Astrocyte of the cerebellum (primary cell): ENCODE measurements at regions not wholly inside any gene's neighbourhood (a gene's known extent, or its start where the extent isn't known, plus 50 kb on each side); places are given as distances from the start of the nearest gene placed in this dataset.

Experiments
- DNase-seq: peaks from one replicate; pipeline ENCODE4 v3.0.0-alpha.2; 2011; ENCODE audit warnings: low read depth
- H3K4me3 ChIP-seq: 2 replicates; pipeline ENCODE4 v1.5.1; 2011; ENCODE audit warnings: mild to moderate bottlenecking, low read depth, low read length, moderate library complexity
- CTCF ChIP-seq: IDR thresholded peaks from 2 replicates; pipeline ENCODE4 v1.5.1; 2012; ENCODE audit warnings: low read length, low read depth, moderate library complexity, mild to moderate bottlenecking; ENCODE audit errors: missing control alignments
- in situ Hi-C: cut with HindIII; loops from 2 replicates; pipeline ENCODE4 v1.10.0; 2017; ENCODE audit warnings: low sequenced_read_pairs

DNA sequence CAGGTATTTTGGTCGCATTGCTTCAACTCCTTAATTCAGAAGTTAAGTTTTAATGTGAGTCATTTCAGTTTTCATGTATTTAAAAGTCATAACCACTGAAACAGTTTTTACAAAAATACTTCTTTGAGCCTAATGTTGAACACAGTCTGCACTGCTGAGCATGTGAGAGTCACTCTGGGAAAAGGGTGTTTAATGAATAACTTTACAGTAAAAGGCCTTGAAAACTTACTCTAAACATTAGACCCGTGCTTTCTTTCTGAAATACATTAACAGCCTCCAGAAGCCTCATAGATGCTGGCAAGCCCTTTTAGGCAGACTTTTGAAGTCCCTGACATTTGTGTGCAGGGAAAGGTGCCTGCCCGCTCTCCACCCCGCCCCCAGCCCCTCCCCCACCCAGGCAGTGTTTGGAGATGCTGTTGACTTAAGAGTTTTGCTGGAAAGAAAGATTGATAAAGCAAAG is 68.9 kb upstream of the NR2F2 start:
- in situ Hi-C loops, result no loop called here
- H3K4me3 ChIP-seq, result no peak overlapping the region
- no peak for DNase-seq
- TF ChIP-seq CTCF, result no peak

- TF ChIP-seq CTCF, result no peak
- in situ Hi-C loops, result no loop called here
- H3K4me3 ChIP-seq, result no peak overlapping the region
- no peak for DNase-seq
Measured at GRCh38 chr15:96262097-96262496, 68.4 kb upstream of the NR2F2 start.

DNA sequence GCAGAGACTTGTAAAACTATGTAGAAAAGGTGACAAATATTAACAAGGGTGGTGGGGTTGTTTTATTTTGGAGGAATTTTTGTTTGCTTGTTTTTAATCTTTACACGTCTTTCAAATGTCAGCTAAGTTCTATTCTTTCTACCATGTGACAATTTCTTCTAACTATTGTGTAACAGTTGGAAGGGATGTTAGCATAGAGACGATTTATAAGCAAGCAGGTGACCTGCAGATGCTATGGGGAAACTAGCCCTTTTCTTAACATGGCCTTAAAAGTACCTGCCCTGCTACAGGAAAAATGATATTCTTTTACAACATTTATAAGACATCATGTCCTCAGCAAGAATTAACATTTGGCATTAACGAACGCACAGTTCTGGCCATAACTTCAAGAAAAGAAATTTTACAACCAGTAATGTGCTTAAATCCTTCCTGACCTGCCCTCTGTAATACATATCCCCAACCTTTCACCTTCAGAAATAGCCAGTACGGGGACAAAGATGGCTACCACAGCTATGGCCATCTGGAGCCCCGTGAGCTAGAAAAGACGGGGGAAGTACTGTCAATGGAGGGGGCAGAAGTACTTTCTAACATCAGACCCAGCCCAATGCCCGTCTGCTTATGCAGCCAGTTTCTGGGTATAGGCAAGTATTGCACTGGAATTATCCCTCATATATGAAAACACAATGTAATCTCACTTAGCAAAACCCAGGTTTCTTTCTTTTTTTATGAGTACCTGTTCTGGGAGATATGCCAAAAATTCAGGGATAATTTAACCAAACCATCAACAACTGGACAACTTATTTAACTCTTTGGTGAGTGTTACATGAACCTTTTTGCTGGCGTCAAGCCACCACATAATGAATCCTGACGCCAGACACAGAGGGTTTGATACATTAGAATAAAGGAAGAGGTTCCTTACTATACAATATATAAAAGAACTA is 67.7 kb upstream of the NR2F2 start:
- in situ Hi-C loops, result no loop called here
- no peak for DNase-seq
- H3K4me3 ChIP-seq, result no peak overlapping the region
- TF ChIP-seq CTCF, result no peak

DNA sequence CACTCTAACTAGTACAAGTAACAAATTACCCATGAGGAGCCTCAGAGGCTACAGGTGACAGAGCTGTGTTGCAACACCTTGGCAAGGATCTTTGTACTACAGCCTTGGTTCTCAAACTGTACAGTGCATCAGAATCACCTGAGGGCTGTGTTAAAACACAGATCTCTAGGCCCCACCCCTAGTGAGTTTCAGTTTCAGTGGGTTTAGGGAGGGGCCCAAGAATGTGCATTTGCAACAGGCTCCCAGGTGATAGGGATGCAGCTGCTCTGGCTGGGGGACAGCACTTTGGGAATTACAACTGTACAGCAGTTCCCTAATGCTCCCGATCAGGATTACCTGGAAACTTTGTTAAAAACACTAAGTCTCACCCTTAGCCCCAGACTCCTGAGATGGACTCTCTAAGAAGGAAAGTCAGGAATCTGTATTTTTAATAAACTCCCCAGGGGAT is 66.1 kb upstream of the NR2F2 start:
- in situ Hi-C loops, result no loop called here
- no peak for TF ChIP-seq CTCF
- no peak for DNase-seq
- H3K4me3 ChIP-seq, result no peak overlapping the region

DNA sequence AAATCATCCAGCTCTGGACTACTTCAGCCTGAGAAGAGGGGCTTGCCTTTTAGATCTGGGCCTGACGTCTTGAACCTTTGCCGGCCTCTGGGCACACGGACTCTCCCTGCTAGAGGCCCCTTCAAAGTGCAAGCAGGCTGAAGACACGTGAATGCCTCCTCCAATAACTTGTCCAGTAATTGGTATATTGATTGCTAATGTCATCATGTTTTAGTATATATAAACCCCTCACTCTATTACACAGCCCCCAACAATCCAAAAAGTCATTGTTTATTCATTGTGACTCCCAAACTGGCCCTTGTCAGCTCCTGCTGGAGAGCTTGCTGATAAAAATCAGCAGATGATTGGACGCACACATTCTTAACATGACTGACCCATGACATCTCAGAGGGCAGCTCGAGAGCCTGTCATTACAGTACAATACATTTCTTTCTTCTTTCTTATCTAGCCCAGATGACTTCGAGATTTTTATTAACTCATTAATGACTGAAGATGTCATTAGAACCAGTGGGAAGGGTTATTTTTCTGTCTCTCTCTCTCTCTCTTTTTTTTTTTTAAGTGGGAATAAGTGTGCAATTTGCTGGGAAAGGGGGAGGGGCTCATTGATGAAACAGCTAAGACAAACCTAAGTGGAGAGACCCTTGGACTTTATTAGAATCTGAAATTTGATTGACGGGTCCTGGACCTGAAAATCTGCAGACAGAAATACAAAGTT is 65.5 kb upstream of the NR2F2 start:
- no peak for DNase-seq
- in situ Hi-C loops, result no loop called here
- H3K4me3 ChIP-seq, result no peak overlapping the region
- TF ChIP-seq CTCF, result no peak

DNA sequence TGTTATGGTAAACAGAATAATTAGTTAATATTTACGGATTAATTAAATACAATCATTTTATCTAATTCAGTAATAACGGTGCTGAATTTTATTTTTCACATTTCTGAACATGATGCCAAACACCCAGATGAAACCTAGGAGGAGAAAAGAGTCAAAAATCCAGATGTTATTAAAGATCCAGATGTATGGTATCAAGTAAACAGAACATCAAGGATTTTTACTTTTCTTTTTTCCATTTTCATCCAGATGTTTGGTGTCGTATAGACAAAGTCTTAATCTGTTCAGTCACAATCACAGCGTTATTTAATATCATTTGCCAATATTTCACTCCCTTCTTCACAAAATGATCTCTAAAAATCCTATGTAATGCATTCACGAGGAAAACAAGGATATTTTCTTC is 64.0 kb upstream of the NR2F2 start:
- DNase-seq, result no peak
- no peak for TF ChIP-seq CTCF
- in situ Hi-C loops, result no loop called here
- H3K4me3 ChIP-seq, result no peak overlapping the region
